Stimulated activated CD4-positive, alpha-beta T cell treated with anti-CD3 and anti-CD28 coated beads, Interleukin-4, amount 100 ng/mL, for 48 hours (primary cell): ENCODE measurements at regions not wholly inside any gene's neighbourhood (a gene's known extent, or its start where the extent isn't known, plus 50 kb on each side); places are given as distances from the start of the nearest gene placed in this dataset.

Experiments used
- DNase-seq, 2 donors: peaks; one replicate each; pipeline ENCODE4 v3.0.0-alpha.2; 2020; ENCODE audit warnings: low read depth in 2 of 2

DNA sequence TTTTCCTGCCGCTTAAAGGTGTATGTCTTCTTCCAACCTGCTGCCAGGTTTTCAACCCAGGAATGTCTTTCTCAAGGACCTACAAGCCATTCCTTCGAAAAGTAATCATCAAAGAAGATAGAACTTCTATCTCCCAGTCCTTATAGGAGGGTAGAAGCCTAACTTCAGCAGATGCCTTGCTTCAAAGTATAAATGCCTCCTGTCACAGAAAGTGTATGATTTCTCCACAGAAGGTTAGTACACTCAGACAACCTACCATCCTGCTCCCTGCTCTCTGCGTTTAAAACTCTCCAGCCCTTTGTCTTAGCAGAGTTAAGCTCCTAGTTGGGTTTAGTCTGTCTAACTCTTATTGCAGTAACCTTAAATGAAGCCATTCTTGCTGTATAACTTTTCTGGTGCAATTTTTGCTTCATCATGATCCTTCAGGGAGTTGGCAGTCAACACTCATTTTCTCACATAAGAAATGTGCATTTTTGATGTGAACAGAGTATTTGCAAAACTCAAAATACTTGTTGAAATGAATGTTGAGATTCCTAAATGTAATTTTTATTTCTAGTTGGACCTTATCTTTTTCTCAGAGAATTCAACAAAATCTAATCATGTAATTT lies 737.5 kb downstream of the LIG4 start:
- no peak for DNase-seq

DNA sequence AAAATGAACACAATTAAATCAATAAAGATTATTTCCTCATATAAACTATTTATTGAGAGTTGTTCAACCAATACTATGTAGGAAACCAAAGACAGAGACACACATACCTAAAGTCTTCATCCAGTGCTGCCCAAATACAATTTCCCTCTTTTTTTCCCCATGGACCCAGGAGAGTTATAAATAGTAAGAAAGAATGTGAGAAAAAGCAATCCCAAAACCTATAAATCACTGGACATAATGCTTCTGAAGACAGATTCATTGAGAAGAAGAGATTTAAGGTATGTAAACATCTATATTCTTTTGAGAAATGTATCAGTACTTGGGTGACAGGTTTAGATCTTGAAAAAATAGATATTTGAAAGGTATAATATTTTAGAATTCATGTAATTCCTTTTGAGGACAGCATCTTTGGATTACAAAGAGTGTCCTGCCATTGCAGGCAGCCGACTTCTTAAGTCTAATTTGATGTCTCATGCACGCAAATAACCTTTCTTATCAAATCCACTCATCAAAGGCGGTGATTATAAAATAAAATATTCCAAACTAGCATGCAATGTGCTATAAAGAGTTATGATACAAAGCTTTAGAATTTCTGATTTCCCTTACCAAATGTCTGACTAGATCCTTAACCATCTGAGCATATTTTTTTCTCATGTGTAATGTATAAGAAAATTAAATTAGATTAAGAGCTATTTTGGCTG lies 739.4 kb downstream of the LIG4 start:
- DNase-seq: no peak

DNA sequence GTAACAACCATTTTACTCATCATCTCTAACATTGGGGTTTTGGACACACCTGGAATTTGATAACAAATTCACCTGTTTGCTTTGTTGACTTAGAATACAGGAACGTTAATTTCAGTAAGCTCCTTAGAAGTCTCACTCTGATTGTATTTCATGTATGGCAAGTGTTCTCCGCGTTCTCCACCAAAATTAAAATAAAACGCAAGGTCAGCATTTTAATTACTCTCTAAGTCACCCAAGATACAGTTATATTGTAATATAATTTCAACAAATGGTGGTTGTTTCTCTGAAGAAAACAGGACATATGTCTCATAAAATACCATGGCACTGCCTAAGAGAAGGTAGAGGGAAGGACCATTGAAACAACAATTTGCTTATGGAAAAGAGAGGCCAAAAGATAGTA lies 742.1 kb downstream of the LIG4 start:
- no peak for DNase-seq

DNA sequence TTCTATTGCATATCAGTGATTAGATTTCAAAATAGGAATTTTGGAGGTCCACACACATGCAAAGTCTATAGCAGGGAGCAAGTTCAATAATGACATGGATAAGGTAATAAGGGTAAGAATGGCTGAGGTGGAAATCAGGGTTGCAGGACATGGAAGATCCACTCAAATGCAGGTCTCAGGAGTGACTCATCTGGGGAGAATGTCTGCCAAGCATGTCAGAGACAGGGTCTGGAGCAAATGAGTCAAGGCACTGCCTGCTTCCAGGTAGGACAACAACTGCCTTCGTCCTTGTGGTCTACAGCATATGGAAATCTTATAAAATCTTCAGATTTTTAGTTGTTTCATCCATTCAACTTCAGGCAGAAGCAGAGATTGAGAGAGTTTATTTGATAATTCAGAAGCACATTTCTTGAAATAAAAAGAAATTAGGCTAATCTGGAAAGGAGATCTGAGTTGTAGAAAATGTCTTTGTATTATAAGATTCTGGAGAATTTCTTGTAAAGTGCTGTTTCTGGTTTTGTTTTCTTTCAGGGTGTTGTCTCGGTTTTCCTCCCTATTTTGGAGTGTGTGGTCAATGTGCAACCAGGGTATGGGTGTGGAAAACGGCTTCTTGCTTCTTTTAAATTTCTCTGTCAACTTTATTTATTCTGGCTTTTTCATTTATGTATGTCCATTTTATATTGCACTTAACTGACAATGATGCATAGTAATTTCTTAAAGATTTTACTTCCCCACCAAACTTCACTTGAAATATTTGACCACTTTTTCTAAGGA lies 748.8 kb downstream of the LIG4 start:
- DNase-seq: no peak

DNA sequence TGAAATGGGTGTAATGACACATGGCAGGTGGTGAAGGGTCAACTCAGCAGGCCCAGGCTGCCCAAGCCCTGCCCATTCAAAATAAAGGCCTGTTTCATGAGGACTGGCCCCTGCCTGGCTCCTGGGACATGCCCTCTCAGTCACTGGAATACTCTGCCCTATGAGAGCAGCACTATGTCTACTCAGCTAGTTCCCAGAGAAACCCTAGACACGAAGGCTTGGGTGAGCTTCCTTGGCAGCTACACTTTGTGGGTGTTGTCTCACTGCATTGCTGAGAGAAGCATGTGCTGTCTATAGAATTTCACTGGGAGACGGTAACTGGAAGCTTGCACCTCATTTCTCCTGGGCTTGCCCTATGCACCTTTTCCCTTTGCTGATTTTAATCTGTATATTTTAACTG lies 752.8 kb downstream of the LIG4 start:
- DNase-seq: no peak

DNA sequence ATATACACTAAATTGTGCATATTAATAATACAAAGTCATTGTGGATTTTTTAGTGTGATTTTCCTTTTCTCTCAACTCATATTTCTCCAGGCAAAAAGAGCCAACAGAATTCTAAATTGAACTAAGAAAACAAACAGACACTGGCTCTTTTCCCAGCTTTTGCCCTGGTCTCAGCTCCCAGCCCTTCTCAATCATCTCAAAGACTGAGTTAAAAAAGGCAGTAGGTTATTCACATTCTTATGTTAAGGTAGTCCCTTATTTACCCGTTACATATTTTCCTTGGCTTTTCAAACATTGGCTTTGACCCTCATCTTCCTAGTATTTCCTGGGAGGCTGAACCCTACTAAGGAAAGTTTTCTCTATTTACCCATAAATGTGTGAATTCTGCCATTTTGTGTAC lies 753.6 kb downstream of the LIG4 start:
- no peak for DNase-seq

DNA sequence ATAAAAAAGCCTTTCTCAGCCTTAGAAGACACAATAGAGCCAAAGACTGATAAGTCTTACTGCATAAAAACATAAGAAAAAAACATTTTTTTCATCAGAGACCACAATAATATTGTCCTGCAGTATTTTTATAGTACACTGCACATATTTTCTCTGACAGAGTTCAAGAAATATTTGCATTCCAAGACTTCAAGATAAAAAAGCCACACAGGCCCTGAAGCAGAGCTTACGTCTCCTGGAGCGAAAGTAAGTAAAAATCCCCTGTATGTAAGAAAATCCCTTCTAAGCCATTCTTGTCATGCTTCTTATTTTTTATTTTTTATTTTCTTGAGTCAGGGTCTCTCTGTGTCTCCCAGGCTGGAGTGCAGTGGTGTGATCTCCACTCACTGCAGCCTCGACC lies 755.9 kb downstream of the LIG4 start:
- DNase-seq: no peak

DNA sequence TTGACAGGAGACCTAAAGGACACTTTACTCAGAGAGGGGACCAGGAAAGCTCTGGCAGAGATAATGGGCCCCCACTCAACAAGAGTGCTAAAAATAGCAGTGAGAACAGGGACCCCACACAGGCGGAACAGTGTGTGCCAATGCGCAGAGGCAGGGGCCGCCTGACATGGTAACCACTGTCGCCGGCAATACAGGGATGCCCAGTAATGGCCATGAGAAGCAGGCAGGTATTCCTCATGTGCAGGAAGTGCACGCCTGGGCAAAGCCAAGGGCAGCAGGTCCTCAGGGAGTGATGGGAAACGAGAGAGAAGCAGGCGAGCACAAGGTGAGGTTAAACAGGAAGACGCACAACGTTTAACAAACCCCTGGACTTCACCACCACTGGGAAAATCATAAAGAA lies 757.1 kb downstream of the LIG4 start:
- no peak for DNase-seq

DNA sequence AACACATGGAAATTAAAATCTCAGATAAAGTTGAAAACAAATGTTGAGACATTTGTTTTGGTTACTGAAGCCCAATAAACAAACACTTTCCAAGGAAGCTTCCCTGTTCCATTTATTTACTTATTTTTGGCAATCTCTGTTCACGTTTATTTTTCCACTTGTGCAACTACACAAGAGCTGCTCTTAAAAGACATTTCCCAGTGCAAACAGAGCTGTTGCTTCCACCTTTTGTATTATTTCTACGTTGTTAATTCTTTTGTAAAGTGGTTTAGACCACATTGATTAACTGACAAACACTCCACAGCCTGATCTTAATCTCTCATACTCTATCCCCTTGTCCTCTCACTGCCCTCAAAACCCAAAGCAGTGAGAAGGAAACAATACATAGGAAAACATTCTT lies 757.6 kb downstream of the LIG4 start:
- DNase-seq: no peak

DNA sequence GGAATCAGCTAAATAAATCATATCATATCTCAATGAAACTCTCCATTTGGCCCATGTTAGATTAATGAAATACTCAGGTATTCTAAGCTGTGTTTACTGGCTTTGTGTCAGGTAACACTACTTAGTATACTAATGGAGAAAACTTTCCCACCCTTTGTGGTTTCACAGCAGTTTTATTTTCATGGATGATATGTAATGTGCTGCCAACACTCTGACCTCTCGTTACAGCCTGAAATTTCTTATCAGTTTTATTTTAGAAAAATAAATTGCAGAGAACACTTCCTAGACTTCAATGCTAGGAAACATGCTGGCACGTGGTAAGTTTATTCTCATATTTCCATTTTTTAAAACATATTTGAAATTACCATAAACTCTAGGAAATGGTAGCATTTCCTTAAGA lies 758.9 kb downstream of the LIG4 start:
- no peak for DNase-seq

DNA sequence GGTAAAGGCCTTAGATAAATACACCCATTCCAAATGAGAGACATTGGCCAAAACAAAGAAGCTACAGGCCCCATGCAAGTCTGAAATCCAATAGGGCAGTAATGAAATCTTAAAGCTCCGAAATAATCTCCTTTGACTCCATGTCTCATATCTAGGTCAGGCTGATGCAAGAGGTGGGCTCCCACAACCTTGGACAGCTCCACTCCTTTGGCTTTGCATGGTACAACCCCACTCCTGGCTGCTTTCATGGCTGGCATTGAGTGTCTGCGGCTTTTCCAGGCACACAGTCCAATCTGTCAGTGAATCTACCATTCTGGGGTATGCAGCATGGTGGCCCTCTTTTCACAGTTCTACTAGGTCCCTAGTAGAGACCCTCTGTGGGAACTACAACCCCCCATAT lies 762.5 kb downstream of the LIG4 start:
- no peak for DNase-seq

DNA sequence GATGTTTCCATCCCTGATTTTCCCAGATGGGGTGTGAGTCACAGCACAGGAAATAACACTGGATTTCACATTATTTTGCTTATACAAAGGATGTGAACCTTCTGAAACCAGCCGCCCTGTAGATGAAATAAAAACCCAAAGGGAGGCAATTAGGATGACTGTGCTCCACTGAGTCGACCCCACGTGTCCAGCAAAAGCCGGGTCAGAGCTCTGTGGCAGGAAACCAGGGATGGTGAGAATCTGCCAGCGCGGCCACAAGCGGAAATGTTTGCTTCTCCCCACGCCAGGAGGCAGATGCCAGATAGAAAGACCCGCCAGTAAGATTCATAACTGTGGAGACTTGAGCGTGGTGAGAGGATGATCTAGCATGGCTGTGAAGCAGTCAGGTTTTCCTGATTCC lies 764.4 kb downstream of the LIG4 start:
- DNase-seq: no peak

DNA sequence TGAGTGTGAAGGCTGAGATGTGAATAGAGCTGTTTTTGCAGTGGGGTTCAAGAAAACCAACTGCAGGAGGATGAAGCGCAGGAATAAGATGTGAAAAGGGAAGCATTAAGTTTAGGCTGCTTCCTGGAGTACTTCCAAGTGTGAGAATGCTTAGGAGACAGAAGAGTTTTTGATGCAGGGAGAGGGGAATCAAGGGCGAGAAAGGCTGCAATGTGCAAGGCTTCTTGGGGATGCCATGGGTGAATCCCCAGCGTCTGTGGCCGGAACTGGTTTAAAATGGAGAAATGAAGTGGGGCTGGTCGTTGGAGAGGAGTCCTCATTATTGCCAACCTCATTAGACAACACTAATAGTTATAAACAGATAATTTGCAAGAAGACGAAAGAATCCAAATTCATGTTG lies 764.9 kb downstream of the LIG4 start:
- no peak for DNase-seq

DNA sequence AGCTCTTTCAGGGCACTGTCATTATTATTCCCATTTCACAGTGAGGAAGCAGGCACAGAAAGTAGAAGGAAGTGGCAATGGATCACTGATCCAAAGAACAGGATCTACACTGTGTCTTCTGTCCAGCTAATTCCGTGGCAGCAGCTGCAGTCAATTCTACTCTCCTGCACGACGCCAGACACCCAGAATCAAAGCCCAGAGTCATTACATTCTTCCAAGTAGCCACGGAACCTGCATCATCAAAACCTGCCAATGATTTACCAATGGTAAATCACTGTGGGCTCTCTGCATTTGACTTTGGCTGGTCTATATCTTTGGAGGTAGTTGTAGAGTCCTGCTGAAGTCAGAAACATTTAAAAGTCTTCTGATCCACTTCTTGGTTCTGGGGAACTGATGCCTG lies 767.7 kb downstream of the LIG4 start:
- DNase-seq: no peak

DNA sequence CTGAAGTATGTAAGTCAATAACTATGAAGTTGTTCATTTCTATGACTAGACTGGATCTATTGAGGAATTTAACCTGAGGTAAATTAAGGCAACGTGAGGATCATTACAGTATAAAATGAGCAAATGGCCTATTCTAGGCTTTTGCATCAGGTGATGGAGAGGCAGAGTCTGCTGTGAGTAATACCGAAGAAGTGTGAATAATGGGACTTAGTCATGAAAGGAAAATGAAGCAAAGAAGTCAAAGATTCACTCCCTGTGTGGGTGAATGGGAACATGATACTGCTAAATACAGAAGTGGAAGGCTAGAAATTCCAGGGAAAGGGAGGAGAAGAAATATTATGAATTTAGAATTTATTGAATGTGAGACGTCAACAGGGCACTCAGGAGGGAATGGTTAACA lies 774.1 kb downstream of the LIG4 start:
- DNase-seq: no peak

DNA sequence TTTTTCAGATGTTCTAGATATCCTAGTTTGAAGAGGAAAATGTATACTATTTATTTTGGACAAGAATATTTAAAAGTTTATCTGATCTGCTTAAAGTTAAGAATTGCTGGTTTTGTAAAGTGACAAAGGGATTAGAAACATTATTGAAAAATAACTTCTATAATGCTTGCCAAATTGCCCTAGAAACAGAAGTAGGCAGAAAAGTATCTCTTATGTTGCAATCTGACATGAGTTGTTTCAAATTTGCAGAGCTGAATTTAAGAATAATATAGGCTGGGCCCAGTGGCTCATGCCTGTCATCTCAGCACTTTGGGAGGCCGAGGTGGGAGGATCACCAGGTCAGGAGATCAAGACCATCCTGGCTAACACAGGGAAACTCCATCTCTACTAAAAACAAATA lies 777.1 kb downstream of the LIG4 start:
- DNase-seq: no peak

DNA sequence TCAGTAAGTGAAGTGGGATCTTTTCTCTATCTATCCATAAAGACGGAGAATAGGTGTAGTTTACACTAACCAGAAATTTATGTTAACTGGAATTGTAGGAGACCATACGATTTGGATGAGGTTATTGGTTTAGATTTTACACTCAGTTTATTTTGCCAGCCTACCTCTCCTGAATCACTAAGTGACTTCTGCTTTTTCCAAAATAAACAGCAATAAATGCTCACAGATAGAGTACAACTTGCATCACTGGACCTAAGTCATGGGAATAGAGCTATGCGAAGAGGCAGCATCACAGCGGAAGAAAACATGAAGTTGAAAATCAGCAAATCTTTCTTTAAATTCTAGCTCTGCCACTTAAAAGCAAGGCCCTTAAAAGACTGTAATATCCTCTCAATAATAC lies 781.0 kb downstream of the LIG4 start:
- DNase-seq: no peak

DNA sequence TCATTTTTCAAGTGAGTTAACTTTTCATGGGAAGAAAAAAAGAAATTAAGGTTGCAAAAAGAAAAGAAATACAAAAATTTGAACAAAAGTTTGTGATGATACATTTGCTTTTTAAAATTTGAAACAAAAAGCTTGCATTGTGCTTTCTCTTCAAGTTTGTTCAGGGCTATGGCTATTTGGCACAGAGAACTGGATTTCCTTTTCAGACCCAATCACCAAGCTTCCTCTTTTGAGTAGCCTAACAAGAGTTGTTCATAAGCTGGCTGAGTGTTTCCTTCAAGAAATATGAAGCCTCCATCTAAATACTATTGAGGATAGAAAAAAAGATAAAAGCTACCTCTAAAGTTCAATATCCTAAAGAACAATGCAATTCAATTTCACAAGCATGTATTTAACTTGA lies 787.8 kb downstream of the LIG4 start:
- no peak for DNase-seq

DNA sequence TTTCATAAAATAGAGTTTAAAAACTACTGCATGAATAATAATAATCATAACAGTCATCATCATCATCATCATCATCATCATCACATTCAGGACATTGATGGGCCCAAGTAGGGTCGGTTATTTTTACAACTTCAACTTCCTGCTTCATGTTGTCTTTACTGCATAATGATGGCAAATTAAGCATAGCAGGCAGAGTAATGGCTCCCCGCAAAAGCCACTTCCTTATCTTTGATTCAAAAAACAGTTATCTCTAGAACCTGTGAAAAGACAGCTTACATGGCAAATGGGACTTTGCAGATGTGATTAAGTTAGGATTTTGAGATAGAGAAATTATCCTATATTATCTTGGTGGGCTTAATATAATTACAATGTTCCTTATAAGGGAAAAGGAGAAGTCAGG lies 792.9 kb downstream of the LIG4 start:
- DNase-seq: no peak

DNA sequence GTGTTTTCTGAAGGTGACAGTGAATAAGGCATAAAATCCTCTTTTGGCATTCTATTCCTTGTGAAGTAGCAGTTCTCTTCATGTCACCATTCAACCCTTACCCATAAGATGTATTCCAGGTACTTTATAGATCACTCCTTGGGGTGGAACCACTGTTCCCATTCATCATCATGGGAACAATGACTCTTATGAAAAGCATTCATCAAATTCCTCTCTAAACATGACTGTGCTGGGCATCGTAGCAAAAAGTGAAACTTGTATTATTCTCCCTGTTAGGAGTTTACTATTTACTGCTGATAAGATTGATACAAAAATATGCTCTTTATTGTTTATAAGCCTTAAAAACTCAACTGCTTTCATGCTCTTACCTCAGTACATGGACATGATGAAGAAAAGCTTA lies 793.4 kb downstream of the LIG4 start:
- no peak for DNase-seq

DNA sequence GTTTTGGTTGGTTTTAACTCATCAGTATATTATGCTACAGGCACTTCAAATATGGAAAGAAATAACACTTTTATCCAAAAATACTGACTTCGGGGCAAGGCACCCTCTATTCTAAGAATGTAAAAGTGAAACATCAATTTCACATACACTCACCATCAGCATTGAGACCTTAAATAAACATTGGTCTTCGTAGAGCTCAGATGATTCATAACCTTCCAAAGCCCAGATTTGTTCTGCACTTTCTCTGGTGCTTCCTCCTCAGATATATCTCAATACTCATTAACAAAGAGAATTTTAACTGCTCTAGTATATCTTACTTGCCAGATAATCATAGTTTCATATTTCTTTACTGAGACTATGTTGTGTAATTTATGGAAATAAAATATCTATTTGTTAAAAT lies 794.3 kb downstream of the LIG4 start:
- DNase-seq: no peak

DNA sequence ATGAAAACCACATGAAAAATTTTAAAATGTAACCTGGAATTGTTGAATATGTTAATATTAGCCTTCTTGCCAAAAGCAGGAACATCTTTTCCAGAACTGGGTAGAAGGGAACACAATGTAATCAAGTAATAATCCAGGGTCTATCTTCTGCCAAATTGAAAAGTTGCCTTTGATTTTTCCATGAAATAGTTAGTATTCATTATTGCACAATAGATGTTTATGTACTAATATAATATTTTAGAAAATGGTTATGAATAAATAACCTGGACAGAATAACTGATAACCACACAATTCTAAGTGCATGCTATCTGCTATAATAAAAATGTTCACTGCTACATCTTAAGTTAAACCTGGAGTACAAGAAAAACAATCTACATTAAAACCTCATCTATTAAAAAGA lies 802.3 kb downstream of the LIG4 start:
- DNase-seq: no peak

DNA sequence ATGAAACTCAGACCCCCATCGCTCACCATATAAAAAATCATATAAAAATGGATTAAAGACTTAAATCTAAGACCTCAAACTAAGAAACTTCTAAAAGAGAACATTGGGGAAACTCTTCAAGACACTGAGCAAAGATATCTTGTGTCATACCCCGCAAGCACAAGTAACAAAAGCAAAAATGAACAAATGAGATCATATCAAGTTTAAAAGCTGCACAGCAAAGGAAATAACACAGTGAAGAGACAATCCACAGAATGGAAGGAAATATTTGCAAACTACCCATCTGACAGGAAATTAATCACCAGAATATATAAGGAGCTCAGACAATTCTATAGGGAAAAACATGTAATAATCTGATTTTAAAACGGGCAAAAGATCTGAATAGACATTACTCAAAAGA lies 808.3 kb downstream of the LIG4 start:
- no peak for DNase-seq
